ENCODE measurements at regions not wholly inside any gene's neighbourhood (a gene's known extent, or its start where the extent isn't known, plus 50 kb on each side); places are given as distances from the start of the nearest gene placed in this dataset.

DNA sequence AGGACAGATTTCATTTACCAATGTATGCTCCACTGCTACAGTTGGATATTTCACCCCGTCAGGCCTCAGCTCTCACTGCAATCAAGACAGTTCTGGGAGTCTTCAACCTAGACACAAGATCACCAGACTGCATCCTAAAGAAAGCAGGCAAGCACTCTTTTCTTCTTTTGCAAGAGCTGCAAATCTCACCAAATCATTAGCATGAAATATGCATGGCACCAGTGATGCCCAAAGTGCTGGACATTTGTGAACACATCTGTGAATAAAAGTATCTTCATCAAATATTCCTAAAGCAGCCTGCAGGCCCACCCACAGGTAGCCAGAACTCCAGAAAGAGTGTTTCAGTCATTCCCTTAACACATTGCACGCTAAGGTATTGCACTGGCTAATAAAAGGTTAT lies 87.5 kb downstream of the RBM43 start:
- no peaks in the 10 kb centered on the region for H3K9me2 ChIP-seq (replicated peaks; ENCODE audit: insufficient read depth, low read length)
- no peaks in the 10 kb centered on the region for H4K20me1 ChIP-seq (ENCODE audit: insufficient read depth, low read length)
- TF ChIP-seq EZH2 (optimal IDR thresholded peaks at IDR 0.05; ENCODE audit: low read depth, low read length) (no peak), EZH2phosphoT487 (IDR thresholded peaks at IDR 0.05; ENCODE audit: low read length) (no peak)
- TF ChIP-seq, protein P1, sequence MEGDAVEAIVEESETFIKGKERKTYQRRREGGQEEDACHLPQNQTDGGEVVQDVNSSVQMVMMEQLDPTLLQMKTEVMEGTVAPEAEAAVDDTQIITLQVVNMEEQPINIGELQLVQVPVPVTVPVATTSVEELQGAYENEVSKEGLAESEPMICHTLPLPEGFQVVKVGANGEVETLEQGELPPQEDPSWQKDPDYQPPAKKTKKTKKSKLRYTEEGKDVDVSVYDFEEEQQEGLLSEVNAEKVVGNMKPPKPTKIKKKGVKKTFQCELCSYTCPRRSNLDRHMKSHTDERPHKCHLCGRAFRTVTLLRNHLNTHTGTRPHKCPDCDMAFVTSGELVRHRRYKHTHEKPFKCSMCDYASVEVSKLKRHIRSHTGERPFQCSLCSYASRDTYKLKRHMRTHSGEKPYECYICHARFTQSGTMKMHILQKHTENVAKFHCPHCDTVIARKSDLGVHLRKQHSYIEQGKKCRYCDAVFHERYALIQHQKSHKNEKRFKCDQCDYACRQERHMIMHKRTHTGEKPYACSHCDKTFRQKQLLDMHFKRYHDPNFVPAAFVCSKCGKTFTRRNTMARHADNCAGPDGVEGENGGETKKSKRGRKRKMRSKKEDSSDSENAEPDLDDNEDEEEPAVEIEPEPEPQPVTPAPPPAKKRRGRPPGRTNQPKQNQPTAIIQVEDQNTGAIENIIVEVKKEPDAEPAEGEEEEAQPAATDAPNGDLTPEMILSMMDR (IDR thresholded peaks at IDR 0.05; ENCODE audit: low read length) = no peak
- H3K4me3 ChIP-seq (ENCODE audit: low read length) = no peak overlapping the region
- H3K4me1 ChIP-seq (ENCODE audit: low read length) = no peaks in the 10 kb centered on the region
- H3K9me3 ChIP-seq (replicated peaks; ENCODE audit: insufficient read depth, low read length) = no peaks in the 10 kb centered on the region
- no peak overlapping the region for H3K27ac ChIP-seq (ENCODE audit: low read length)
- H3K79me2 ChIP-seq (ENCODE audit: low read length) = no peaks in the 10 kb centered on the region
- DNase-seq = no peak
- no peaks in the 10 kb centered on the region for H3K36me3 ChIP-seq (replicated peaks; ENCODE audit: insufficient read depth, low read length)
- H3K27me3 ChIP-seq (replicated peaks; ENCODE audit: insufficient read depth, low read length) = no peaks in the 10 kb centered on the region
- H3K9ac ChIP-seq (ENCODE audit: low read length) = no peak overlapping the region
- no peak overlapping the region for H3K4me2 ChIP-seq (ENCODE audit: low read depth, low read length)
- H2AFZ ChIP-seq (ENCODE audit: low read length) = no peak overlapping the region
- no peaks in the 10 kb centered on the region for H3F3A ChIP-seq (ENCODE audit: insufficient read depth, low read length)

DNA sequence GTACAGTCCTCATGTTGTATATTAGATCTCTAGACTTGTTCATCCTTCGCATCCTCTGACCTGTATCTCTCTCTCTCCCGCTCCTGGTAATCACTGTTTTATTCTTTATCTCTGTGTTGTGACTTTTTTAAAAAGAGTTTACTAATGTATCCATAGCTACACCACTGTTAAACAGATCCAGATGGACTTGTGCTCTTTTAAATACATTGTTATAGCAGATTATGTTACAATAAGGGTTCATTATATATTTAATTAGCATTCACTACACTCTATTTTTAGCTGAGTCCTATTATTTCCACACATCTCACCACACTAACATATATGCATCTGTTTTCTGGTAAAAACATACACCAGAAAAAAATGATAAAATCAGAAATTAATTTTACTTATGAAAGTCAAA lies 90.5 kb downstream of the RBM43 start:
- H3K4me2 ChIP-seq (ENCODE audit: low read depth, low read length) = no peak overlapping the region
- DNase-seq = no peak
- no peaks in the 10 kb centered on the region for H3K4me1 ChIP-seq (ENCODE audit: low read length)
- H3K9me2 ChIP-seq (replicated peaks; ENCODE audit: insufficient read depth, low read length) = no peaks in the 10 kb centered on the region
- H3K79me2 ChIP-seq (ENCODE audit: low read length) = no peaks in the 10 kb centered on the region
- H3K9ac ChIP-seq (ENCODE audit: low read length) = no peak overlapping the region
- no peaks in the 10 kb centered on the region for H3K27me3 ChIP-seq (replicated peaks; ENCODE audit: insufficient read depth, low read length)
- H3K9me3 ChIP-seq (replicated peaks; ENCODE audit: insufficient read depth, low read length) = no peaks in the 10 kb centered on the region
- no peaks in the 10 kb centered on the region for H4K20me1 ChIP-seq (ENCODE audit: insufficient read depth, low read length)
- no peaks in the 10 kb centered on the region for H3K36me3 ChIP-seq (replicated peaks; ENCODE audit: insufficient read depth, low read length)
- H3F3A ChIP-seq (ENCODE audit: insufficient read depth, low read length) = no peaks in the 10 kb centered on the region
- no peak overlapping the region for H2AFZ ChIP-seq (ENCODE audit: low read length)
- no peak overlapping the region for H3K4me3 ChIP-seq (ENCODE audit: low read length)
- TF ChIP-seq EZH2phosphoT487 (IDR thresholded peaks at IDR 0.05; ENCODE audit: low read length) (no peak), EZH2 (optimal IDR thresholded peaks at IDR 0.05; ENCODE audit: low read depth, low read length) (no peak)
- TF ChIP-seq, protein P1 (IDR thresholded peaks at IDR 0.05; ENCODE audit: low read length) = no peak
- H3K27ac ChIP-seq (ENCODE audit: low read length) = no peak overlapping the region

DNA sequence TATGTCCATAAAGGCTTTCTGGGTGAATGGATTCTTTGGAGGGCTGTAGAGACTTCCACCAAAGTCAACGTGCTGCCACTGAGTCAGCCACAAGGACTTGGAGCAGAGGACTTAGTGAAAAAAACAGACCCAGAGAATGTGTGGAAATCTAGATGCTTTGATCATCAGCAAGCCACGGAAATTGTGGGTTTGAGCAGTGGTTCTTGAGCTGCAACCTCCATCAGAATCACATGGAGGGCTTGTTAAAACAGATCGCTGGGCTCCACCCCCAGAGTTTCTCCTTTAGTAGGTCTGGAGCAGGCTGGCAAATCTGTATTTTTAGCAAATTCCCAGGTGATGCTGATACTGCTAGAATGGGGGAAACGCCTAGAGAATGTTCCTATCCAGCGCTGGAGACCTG lies 95.3 kb downstream of the RBM43 start:
- Histone ChIP-seq H3K79me2 (ENCODE audit: low read length) (no peaks in the 10 kb centered on the region), H3K4me2 (ENCODE audit: low read depth, low read length) (no peak overlapping the region), H2AFZ (ENCODE audit: low read length) (no peak overlapping the region), H3K9me2 (replicated peaks; ENCODE audit: insufficient read depth, low read length) (no peaks in the 10 kb centered on the region), H3K27ac (ENCODE audit: low read length) (no peak overlapping the region), H3K9ac (ENCODE audit: low read length) (no peak overlapping the region), H3F3A (ENCODE audit: insufficient read depth, low read length) (no peaks in the 10 kb centered on the region), H3K27me3 (replicated peaks; ENCODE audit: insufficient read depth, low read length) (no peaks in the 10 kb centered on the region), H3K4me1 (ENCODE audit: low read length) (no peaks in the 10 kb centered on the region), H3K9me3 (replicated peaks; ENCODE audit: insufficient read depth, low read length) (no peaks in the 10 kb centered on the region), H3K36me3 (replicated peaks; ENCODE audit: insufficient read depth, low read length) (no peaks in the 10 kb centered on the region), H4K20me1 (ENCODE audit: insufficient read depth, low read length) (no peaks in the 10 kb centered on the region), H3K4me3 (ENCODE audit: low read length) (no peak overlapping the region)
- TF ChIP-seq EZH2phosphoT487 (IDR thresholded peaks at IDR 0.05; ENCODE audit: low read length) = no peak
- no peak for TF ChIP-seq EZH2 (optimal IDR thresholded peaks at IDR 0.05; ENCODE audit: low read depth, low read length)
- TF ChIP-seq, protein P1 (IDR thresholded peaks at IDR 0.05; ENCODE audit: low read length) = no peak
- no peak for DNase-seq
